ENCODE measurements at regions not wholly inside any gene's neighbourhood (a gene's known extent, or its start where the extent isn't known, plus 50 kb on each side); places are given as distances from the start of the nearest gene placed in this dataset.

GRCh38 chr9:8232726-8233125, 433.1 kb upstream of the DMAC1 start:
- Mint-ChIP-seq H3K27me3 (no peaks in the 10 kb centered on the region), H3K9me3 (no peaks in the 10 kb centered on the region), H3K27ac (no peak overlapping the region), H3K4me1 (no peaks in the 10 kb centered on the region), H3K36me3 (no peaks in the 10 kb centered on the region), H3K4me3 (no peak overlapping the region)
- Histone ChIP-seq H3K27me3 (replicated peaks in 1 of 2; ENCODE audit: control insufficient read depth in 2 of 2, extremely low read depth in 1 of 2, insufficient read depth in 2 of 2, low read length in 1 of 2) (no peaks in the 10 kb centered on the region), H3K27ac (ENCODE audit: low read length) (no peak overlapping the region), H3K4me3 (ENCODE audit: control insufficient read depth in 1 of 2, extremely low read depth in 1 of 2, low read length in 1 of 2) (no peak overlapping the region), H3K9me3 (no peaks in the 10 kb centered on the region), H3K36me3 (ENCODE audit: control insufficient read depth in 2 of 2, extremely low read depth in 1 of 2, insufficient read depth in 1 of 2, low read length in 1 of 2) (no peaks in the 10 kb centered on the region), H3K4me1 (ENCODE audit: control insufficient read depth in 1 of 2, extremely low read depth in 1 of 2, insufficient read depth in 2 of 2, low read length in 2 of 2) (no peaks in the 10 kb centered on the region)
- WGBS (ENCODE audit: insufficient coverage), result 80% methylated on average over 2 of the region's 2 CpGs
- CTCF ChIA-PET, result no interaction called here
- no peak for DNase-seq
- ATAC-seq (replicated peaks in 1 of 4), result no peak
- POLR2A ChIA-PET, result interaction anchor here in 1 of 2 donors (0.7 kb wide), 1 partner anchor 37 kb away, joined by 8 read pairs; no protein-coding TSS in a partner anchor

- no peak overlapping the region for H3K4me3 Mint-ChIP-seq
- Histone ChIP-seq H3K4me3 (ENCODE audit: control insufficient read depth in 1 of 2, extremely low read depth in 1 of 2, low read length in 1 of 2) (no peak overlapping the region), H3K9me3 (no peaks in the 10 kb centered on the region), H3K36me3 (ENCODE audit: control insufficient read depth in 2 of 2, extremely low read depth in 1 of 2, insufficient read depth in 1 of 2, low read length in 1 of 2) (no peaks in the 10 kb centered on the region), H3K4me1 (ENCODE audit: control insufficient read depth in 1 of 2, extremely low read depth in 1 of 2, insufficient read depth in 2 of 2, low read length in 2 of 2) (no peaks in the 10 kb centered on the region), H3K27ac (ENCODE audit: low read length) (no peak overlapping the region), H3K27me3 (replicated peaks in 1 of 2; ENCODE audit: control insufficient read depth in 2 of 2, extremely low read depth in 1 of 2, insufficient read depth in 2 of 2, low read length in 1 of 2) (no peaks in the 10 kb centered on the region)
- no peaks in the 10 kb centered on the region for H3K4me1 Mint-ChIP-seq
- H3K27ac Mint-ChIP-seq, result no peak overlapping the region
- ChIA-PET POLR2A (no interaction called here), CTCF (no interaction called here)
- WGBS (ENCODE audit: insufficient coverage), result 90% methylated on average over 2 of the region's 4 CpGs
- H3K36me3 Mint-ChIP-seq, result no peaks in the 10 kb centered on the region
- DNase-seq (no peak), ATAC-seq (replicated peaks in 1 of 4) (no peak)
- H3K9me3 Mint-ChIP-seq, result no peaks in the 10 kb centered on the region
- no peaks in the 10 kb centered on the region for H3K27me3 Mint-ChIP-seq
Measured at GRCh38 chr9:8229226-8229625, 429.6 kb upstream of the DMAC1 start.

GRCh38 chr9:8224381-8224801, 424.8 kb upstream of the DMAC1 start:
- POLR2A ChIA-PET, result no interaction called here
- H3K27me3 ChIP-seq (replicated peaks in 1 of 2; ENCODE audit: control insufficient read depth in 2 of 2, extremely low read depth in 1 of 2, insufficient read depth in 2 of 2, low read length in 1 of 2), result no peaks in the 10 kb centered on the region
- no peak for DNase-seq
- Mint-ChIP-seq H3K27ac (no peak overlapping the region), H3K4me1 (no peaks in the 10 kb centered on the region), H3K9me3 (no peaks in the 10 kb centered on the region), H3K4me3 (no peak overlapping the region), H3K36me3 (no peaks in the 10 kb centered on the region), H3K27me3 (no peaks in the 10 kb centered on the region)
- no peak overlapping the region for H3K27ac ChIP-seq (ENCODE audit: low read length)
- H3K4me3 ChIP-seq (ENCODE audit: control insufficient read depth in 1 of 2, extremely low read depth in 1 of 2, low read length in 1 of 2), result no peak overlapping the region
- no peaks in the 10 kb centered on the region for H3K4me1 ChIP-seq (ENCODE audit: control insufficient read depth in 1 of 2, extremely low read depth in 1 of 2, insufficient read depth in 2 of 2, low read length in 2 of 2)
- H3K9me3 ChIP-seq, result no peaks in the 10 kb centered on the region
- no peaks in the 10 kb centered on the region for H3K36me3 ChIP-seq (ENCODE audit: control insufficient read depth in 2 of 2, extremely low read depth in 1 of 2, insufficient read depth in 1 of 2, low read length in 1 of 2)
- WGBS (ENCODE audit: insufficient coverage), result 38% methylated on average over 1 of the region's 4 CpGs
- CTCF ChIA-PET, result no interaction called here
- ATAC-seq (replicated peaks in 1 of 4), result no peak

- CTCF ChIA-PET, result interaction anchor here in 1 of 2 donors (0.6 kb wide), 1 partner anchor 139 kb away, joined by 3 read pairs; no protein-coding TSS in a partner anchor
- no peak for DNase-seq
Measured at GRCh38 chr9:8223861-8224260, 424.3 kb upstream of the DMAC1 start.

GRCh38 chr9:8221462-8221861, 421.9 kb upstream of the DMAC1 start:
- POLR2A ChIA-PET, result no interaction called here
- Mint-ChIP-seq H3K27ac (no peak overlapping the region), H3K4me3 (no peak overlapping the region), H3K27me3 (peaks cover 7 to 11% of the 10 kb centered on the region in 2 donors), H3K4me1 (no peaks in the 10 kb centered on the region), H3K9me3 (peaks cover 4 to 8% (median 6%) of the 10 kb centered on the region in 3 donors), H3K36me3 (no peaks in the 10 kb centered on the region)
- DNase-seq (no peak), ATAC-seq (replicated peaks in 1 of 4) (no peak)
- no peaks in the 10 kb centered on the region for H3K9me3 ChIP-seq
- H3K27ac ChIP-seq (ENCODE audit: low read length), result no peak overlapping the region
- no peaks in the 10 kb centered on the region for H3K36me3 ChIP-seq (ENCODE audit: control insufficient read depth in 2 of 2, extremely low read depth in 1 of 2, insufficient read depth in 1 of 2, low read length in 1 of 2)
- H3K4me3 ChIP-seq (ENCODE audit: control insufficient read depth in 1 of 2, extremely low read depth in 1 of 2, low read length in 1 of 2), result no peak overlapping the region
- H3K4me1 ChIP-seq (ENCODE audit: control insufficient read depth in 1 of 2, extremely low read depth in 1 of 2, insufficient read depth in 2 of 2, low read length in 2 of 2), result no peaks in the 10 kb centered on the region
- H3K27me3 ChIP-seq (replicated peaks in 1 of 2; ENCODE audit: control insufficient read depth in 2 of 2, extremely low read depth in 1 of 2, insufficient read depth in 2 of 2, low read length in 1 of 2), result no peaks in the 10 kb centered on the region
- CTCF ChIA-PET, result no interaction called here
- no CpG with 5 or more reads among the region's 4 CpGs for WGBS (ENCODE audit: insufficient coverage)

More at GRCh38 chr9:8223861-8224260, 424.3 kb upstream of the DMAC1 start:
- no peaks in the 10 kb centered on the region for H3K4me1 ChIP-seq (ENCODE audit: control insufficient read depth in 1 of 2, extremely low read depth in 1 of 2, insufficient read depth in 2 of 2, low read length in 2 of 2)
- H3K4me3 ChIP-seq (ENCODE audit: control insufficient read depth in 1 of 2, extremely low read depth in 1 of 2, low read length in 1 of 2), result no peak overlapping the region
- no peaks in the 10 kb centered on the region for H3K36me3 ChIP-seq (ENCODE audit: control insufficient read depth in 2 of 2, extremely low read depth in 1 of 2, insufficient read depth in 1 of 2, low read length in 1 of 2)
- Mint-ChIP-seq H3K36me3 (no peaks in the 10 kb centered on the region), H3K4me3 (no peak overlapping the region), H3K4me1 (no peaks in the 10 kb centered on the region), H3K9me3 (no peaks in the 10 kb centered on the region), H3K27me3 (no peaks in the 10 kb centered on the region), H3K27ac (no peak overlapping the region)
- H3K9me3 ChIP-seq, result no peaks in the 10 kb centered on the region
- POLR2A ChIA-PET, result no interaction called here
- H3K27me3 ChIP-seq (replicated peaks in 1 of 2; ENCODE audit: control insufficient read depth in 2 of 2, extremely low read depth in 1 of 2, insufficient read depth in 2 of 2, low read length in 1 of 2), result no peaks in the 10 kb centered on the region
- H3K27ac ChIP-seq (ENCODE audit: low read length), result no peak overlapping the region
- ATAC-seq (replicated peaks in 1 of 4), result no peak
- 100% methylated on average over 1 of the region's 1 CpG for WGBS (ENCODE audit: insufficient coverage)

- no peaks in the 10 kb centered on the region for H3K36me3 Mint-ChIP-seq
- ChIA-PET CTCF (no interaction called here), POLR2A (no interaction called here)
- no CpG with 5 or more reads among the region's 2 CpGs for WGBS (ENCODE audit: insufficient coverage)
- H3K27me3 ChIP-seq (replicated peaks in 1 of 2; ENCODE audit: control insufficient read depth in 2 of 2, extremely low read depth in 1 of 2, insufficient read depth in 2 of 2, low read length in 1 of 2), result no peaks in the 10 kb centered on the region
- no peaks in the 10 kb centered on the region for H3K9me3 Mint-ChIP-seq
- H3K27me3 Mint-ChIP-seq, result peaks cover 0 to 7% of the 10 kb centered on the region in 2 donors
- no peak for ATAC-seq (replicated peaks in 1 of 4)
- H3K4me1 ChIP-seq (ENCODE audit: control insufficient read depth in 1 of 2, extremely low read depth in 1 of 2, insufficient read depth in 2 of 2, low read length in 2 of 2), result no peaks in the 10 kb centered on the region
- H3K4me1 Mint-ChIP-seq, result peaks cover 3 to 9% (median 7%) of the 10 kb centered on the region in 3 donors
- H3K4me3 Mint-ChIP-seq, result no peak overlapping the region
- H3K27ac ChIP-seq (ENCODE audit: low read length), result no peak overlapping the region
- no peaks in the 10 kb centered on the region for H3K36me3 ChIP-seq (ENCODE audit: control insufficient read depth in 2 of 2, extremely low read depth in 1 of 2, insufficient read depth in 1 of 2, low read length in 1 of 2)
- no peaks in the 10 kb centered on the region for H3K9me3 ChIP-seq
- DNase-seq, result no peak
- no peak overlapping the region for H3K4me3 ChIP-seq (ENCODE audit: control insufficient read depth in 1 of 2, extremely low read depth in 1 of 2, low read length in 1 of 2)
- H3K27ac Mint-ChIP-seq, result no peak overlapping the region
Measured at GRCh38 chr9:8208465-8208864, 408.9 kb upstream of the DMAC1 start.

- CTCF ChIA-PET, result no interaction called here
Measured at GRCh38 chr9:8207596-8207995, 408.0 kb upstream of the DMAC1 start.

More at GRCh38 chr9:8207596-8207995, 408.0 kb upstream of the DMAC1 start:
- no peaks in the 10 kb centered on the region for H3K36me3 Mint-ChIP-seq
- H3K4me1 ChIP-seq (ENCODE audit: control insufficient read depth in 1 of 2, extremely low read depth in 1 of 2, insufficient read depth in 2 of 2, low read length in 2 of 2), result no peaks in the 10 kb centered on the region
- DNase-seq, result no peak
- H3K4me3 ChIP-seq (ENCODE audit: control insufficient read depth in 1 of 2, extremely low read depth in 1 of 2, low read length in 1 of 2), result no peak overlapping the region
- no peak overlapping the region for H3K27ac ChIP-seq (ENCODE audit: low read length)
- no CpG with 5 or more reads among the region's 1 CpG for WGBS (ENCODE audit: insufficient coverage)
- no peaks in the 10 kb centered on the region for H3K9me3 Mint-ChIP-seq
- no peak for ATAC-seq (replicated peaks in 1 of 4)
- POLR2A ChIA-PET, result no interaction called here
- H3K4me1 Mint-ChIP-seq, result peaks cover 3 to 9% (median 7%) of the 10 kb centered on the region in 3 donors
- H3K36me3 ChIP-seq (ENCODE audit: control insufficient read depth in 2 of 2, extremely low read depth in 1 of 2, insufficient read depth in 1 of 2, low read length in 1 of 2), result no peaks in the 10 kb centered on the region
- H3K27me3 Mint-ChIP-seq, result peaks cover 0 to 4% of the 10 kb centered on the region in 2 donors
- no peak overlapping the region for H3K27ac Mint-ChIP-seq
- no peaks in the 10 kb centered on the region for H3K9me3 ChIP-seq
- no peaks in the 10 kb centered on the region for H3K27me3 ChIP-seq (replicated peaks in 1 of 2; ENCODE audit: control insufficient read depth in 2 of 2, extremely low read depth in 1 of 2, insufficient read depth in 2 of 2, low read length in 1 of 2)
- no peak overlapping the region for H3K4me3 Mint-ChIP-seq
